GM23338 (cell line): ENCODE measurements at regions not wholly inside any gene's neighbourhood (a gene's known extent, or its start where the extent isn't known, plus 50 kb on each side); places are given as distances from the start of the nearest gene placed in this dataset.

ENCODE experiments used
- ATAC-seq: fragments of 200-7000 bp; cut with Tn5 transposase; 3 replicates; pipeline ENCODE4 v1.9.1; 2020
- DNase-seq: peaks from one replicate; pipeline ENCODE4 v3.0.0-alpha.2; 2015; ENCODE audit warnings: low spot score
- H2AFZ ChIP-seq: fragments of 200-600 bp; sonication (generic); 2 replicates; pipeline ENCODE4 v1.8.0; 2016; ENCODE audit warnings: antibody characterized with exemption, mild to moderate bottlenecking, moderate library complexity
- H3F3A ChIP-seq: fragments of 200-600 bp; sonication (generic); replicated peaks from 2 replicates; pipeline ENCODE4 v1.8.0; 2017; ENCODE audit warnings: antibody characterized with exemption, mixed run types, low read depth
- H3K27ac ChIP-seq: fragments of 200-600 bp; sonication (generic); 2 replicates; pipeline ENCODE4 v1.6.1; 2016; ENCODE audit warnings: low read depth
- H3K27me3 ChIP-seq: fragments of 200-600 bp; sonication (generic); 2 replicates; pipeline ENCODE4 v1.8.0; 2016; ENCODE audit warnings: mild to moderate bottlenecking, mixed run types, moderate library complexity; ENCODE audit not compliant: insufficient read depth
- H3K36me3 ChIP-seq: fragments of 200-600 bp; sonication (generic); 2 replicates; pipeline ENCODE4 v1.8.0; 2016; ENCODE audit warnings: mild to moderate bottlenecking; ENCODE audit not compliant: insufficient read depth
- H3K4me1 ChIP-seq: fragments of 200-600 bp; sonication (generic); 2 replicates; pipeline ENCODE4 v1.8.0; 2016; ENCODE audit warnings: mild to moderate bottlenecking, moderate library complexity; ENCODE audit not compliant: insufficient read depth
- H3K4me2 ChIP-seq: fragments of 200-600 bp; sonication (generic); 2 replicates; pipeline ENCODE4 v1.7.1; 2017; ENCODE audit warnings: mixed run types
- H3K4me3 ChIP-seq: fragments of 200-600 bp; sonication (generic); 2 replicates; pipeline ENCODE4 v1.6.1; 2016; ENCODE audit warnings: mixed run types
- H3K79me2 ChIP-seq: fragments of 200-600 bp; sonication (generic); replicated peaks from 2 replicates; pipeline ENCODE4 v1.8.0; 2017; ENCODE audit warnings: mild to moderate bottlenecking; ENCODE audit not compliant: insufficient read depth
- H3K9me2 ChIP-seq: fragments of 200-600 bp; sonication (generic); 2 replicates; pipeline ENCODE4 v1.8.0; 2017; ENCODE audit not compliant: insufficient read depth
- H4K20me1 ChIP-seq: fragments of 200-600 bp; sonication (generic); replicated peaks from 2 replicates; pipeline ENCODE4 v1.8.0; 2017; ENCODE audit warnings: mild to moderate bottlenecking; ENCODE audit not compliant: insufficient read depth
- H3K27ac Mint-ChIP-seq: 2 replicates; pipeline ENCODE4 v1.8.0; 2020; ENCODE audit warnings: inconsistent platforms, mild to moderate bottlenecking, moderate library complexity, mixed read lengths
- H3K27me3 Mint-ChIP-seq: 3 replicates; pipeline ENCODE4 v1.8.0; 2022; ENCODE audit warnings: low read depth, mild to moderate bottlenecking, moderate library complexity, mixed read lengths, inconsistent platforms; ENCODE audit not compliant: insufficient read depth, poor library complexity
- H3K36me3 Mint-ChIP-seq: 3 replicates; pipeline ENCODE4 v1.8.0; 2021; ENCODE audit warnings: low read depth, mild to moderate bottlenecking, inconsistent platforms, moderate library complexity, mixed read lengths
- H3K4me1 Mint-ChIP-seq: 3 replicates; pipeline ENCODE4 v1.8.0; 2020; ENCODE audit warnings: mild to moderate bottlenecking, inconsistent platforms, mixed read lengths
- H3K4me3 Mint-ChIP-seq: 3 replicates; pipeline ENCODE4 v1.8.0; 2021; ENCODE audit warnings: moderate library complexity, mild to moderate bottlenecking, inconsistent platforms, mixed read lengths
- H3K9me3 Mint-ChIP-seq: 3 replicates; pipeline ENCODE4 v1.8.0; 2020; ENCODE audit warnings: moderate library complexity, mild to moderate bottlenecking, inconsistent platforms, mixed read lengths
- CTCF ChIP-seq, 2 experiments: fragments of 200-600 bp in 1 of 2; sonication (generic) in 1 of 2; conservative IDR thresholded peaks; 2 replicates each; pipeline versions ENCODE4 v1.5.1 to v1.6.1; 2016 to 2017; ENCODE audit warnings: antibody characterized with exemption in 2 of 2, low read depth in 2 of 2, mild to moderate bottlenecking in 2 of 2, moderate library complexity in 1 of 2
- EZH2 ChIP-seq: fragments of 200-600 bp; sonication (generic); IDR thresholded peaks from one replicate; pipeline ENCODE4 v1.8.0; 2017; ENCODE audit warnings: antibody characterized with exemption, mild to moderate bottlenecking, low read depth; ENCODE audit not compliant: unreplicated experiment
- EZH2phosphoT487 ChIP-seq: fragments of 200-600 bp; sonication (generic); IDR thresholded peaks from one replicate; pipeline ENCODE4 v1.8.1; 2018; ENCODE audit warnings: antibody characterized with exemption; ENCODE audit not compliant: unreplicated experiment
- POLR2AphosphoS5 ChIP-seq: IDR thresholded peaks from 2 replicates; pipeline ENCODE4 v1.6.1; 2016; ENCODE audit warnings: antibody characterized with exemption, low read depth
- REST ChIP-seq: IDR thresholded peaks from one replicate; pipeline ENCODE4 v1.6.1; 2018; ENCODE audit warnings: antibody characterized with exemption; ENCODE audit not compliant: unreplicated experiment
- STAT1 ChIP-seq: IDR thresholded peaks from one replicate; pipeline ENCODE4 v1.6.1; 2016; ENCODE audit warnings: antibody characterized with exemption; ENCODE audit not compliant: unreplicated experiment
- ZNF114 ChIP-seq: fragments of 250-450 bp; sonication (Bioruptor Pico); IDR thresholded peaks from 2 replicates; pipeline ENCODE4 v1.5.0; 2020; ENCODE audit warnings: mild to moderate bottlenecking, moderate library complexity
- ZNF331 ChIP-seq: fragments of 250-450 bp; sonication (Bioruptor Pico); IDR thresholded peaks from 2 replicates; pipeline ENCODE4 v1.5.0; 2020; ENCODE audit warnings: low read depth, mild to moderate bottlenecking, moderate library complexity
- TF ChIP-seq, protein P1 (sequence below): IDR thresholded peaks from 2 replicates; pipeline ENCODE4 v1.6.1; 2016; ENCODE audit warnings: antibody characterized with exemption
- TF ChIP-seq, protein P2 (sequence below): fragments of 250-450 bp; sonication (Bioruptor Pico); IDR thresholded peaks from 2 replicates; pipeline ENCODE4 v1.5.0; 2020; ENCODE audit warnings: mild to moderate bottlenecking, moderate library complexity

DNA sequence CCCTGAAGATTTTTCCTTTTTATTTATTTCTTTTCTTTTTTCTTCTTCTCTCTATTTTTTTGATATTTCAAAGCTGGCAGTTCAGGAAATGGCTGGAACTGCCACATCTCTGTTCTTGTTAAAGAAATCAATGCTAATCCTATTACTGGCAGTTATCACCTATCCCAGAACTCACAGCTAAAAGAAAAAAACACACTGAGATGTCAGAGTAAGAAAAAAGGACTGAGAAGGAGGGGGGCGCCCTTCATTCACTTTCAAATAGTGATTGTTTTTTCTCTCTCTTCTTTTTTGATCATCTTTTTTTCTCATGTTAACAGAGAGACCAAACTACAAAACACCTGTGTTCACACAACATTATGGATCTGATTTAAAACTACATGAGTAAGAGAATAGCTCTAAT is 337.1 kb downstream of the IL20RB start (continued):
- TF ChIP-seq CTCF (conservative IDR thresholded peaks at IDR 0.05; ENCODE audit: low read depth in 2 of 2) (peak in 1 of 2 experiments; percentile 37; a peak in 2 of 4 replicates), POLR2AphosphoS5 (no peak), EZH2 (no peak)
- TF ChIP-seq, protein P1, sequence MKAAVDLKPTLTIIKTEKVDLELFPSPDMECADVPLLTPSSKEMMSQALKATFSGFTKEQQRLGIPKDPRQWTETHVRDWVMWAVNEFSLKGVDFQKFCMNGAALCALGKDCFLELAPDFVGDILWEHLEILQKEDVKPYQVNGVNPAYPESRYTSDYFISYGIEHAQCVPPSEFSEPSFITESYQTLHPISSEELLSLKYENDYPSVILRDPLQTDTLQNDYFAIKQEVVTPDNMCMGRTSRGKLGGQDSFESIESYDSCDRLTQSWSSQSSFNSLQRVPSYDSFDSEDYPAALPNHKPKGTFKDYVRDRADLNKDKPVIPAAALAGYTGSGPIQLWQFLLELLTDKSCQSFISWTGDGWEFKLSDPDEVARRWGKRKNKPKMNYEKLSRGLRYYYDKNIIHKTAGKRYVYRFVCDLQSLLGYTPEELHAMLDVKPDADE, result no peak

GRCh38 chr3:137295336-137295735 is 337.6 kb downstream of the IL20RB start:
- DNase-seq (peak; percentile 17), ATAC-seq (peak; percentile 72)
- Histone ChIP-seq H3F3A (no peaks in the 10 kb centered on the region), H2AFZ (peak overlapping the region; percentile 0; the same call in 1 of the 2 replicates), H3K27ac (no peak overlapping the region), H3K36me3 (no peaks in the 10 kb centered on the region; the same call in 1 of the 2 replicates), H4K20me1 (no peaks in the 10 kb centered on the region), H3K27me3 (no peaks in the 10 kb centered on the region), H3K4me1 (peaks cover 27% of the 10 kb centered on the region), H3K79me2 (no peaks in the 10 kb centered on the region), H3K4me2 (peak overlapping the region; percentile 51), H3K9me2 (0 out of 2 replicates have a peak, but pooled peaks cover 3% of the 10 kb centered on the region), H3K4me3 (no peak overlapping the region)
- Mint-ChIP-seq H3K36me3 (no peaks in the 10 kb centered on the region), H3K4me3 (no peak overlapping the region), H3K27ac (no peak overlapping the region), H3K27me3 (no peaks in the 10 kb centered on the region), H3K9me3 (no peaks in the 10 kb centered on the region), H3K4me1 (peaks cover 27% of the 10 kb centered on the region)
- no peak for TF ChIP-seq EZH2phosphoT487
- TF ChIP-seq, protein P1, result no peak
- no peak for TF ChIP-seq REST
- TF ChIP-seq EZH2, result no peak
- TF ChIP-seq, protein P2, sequence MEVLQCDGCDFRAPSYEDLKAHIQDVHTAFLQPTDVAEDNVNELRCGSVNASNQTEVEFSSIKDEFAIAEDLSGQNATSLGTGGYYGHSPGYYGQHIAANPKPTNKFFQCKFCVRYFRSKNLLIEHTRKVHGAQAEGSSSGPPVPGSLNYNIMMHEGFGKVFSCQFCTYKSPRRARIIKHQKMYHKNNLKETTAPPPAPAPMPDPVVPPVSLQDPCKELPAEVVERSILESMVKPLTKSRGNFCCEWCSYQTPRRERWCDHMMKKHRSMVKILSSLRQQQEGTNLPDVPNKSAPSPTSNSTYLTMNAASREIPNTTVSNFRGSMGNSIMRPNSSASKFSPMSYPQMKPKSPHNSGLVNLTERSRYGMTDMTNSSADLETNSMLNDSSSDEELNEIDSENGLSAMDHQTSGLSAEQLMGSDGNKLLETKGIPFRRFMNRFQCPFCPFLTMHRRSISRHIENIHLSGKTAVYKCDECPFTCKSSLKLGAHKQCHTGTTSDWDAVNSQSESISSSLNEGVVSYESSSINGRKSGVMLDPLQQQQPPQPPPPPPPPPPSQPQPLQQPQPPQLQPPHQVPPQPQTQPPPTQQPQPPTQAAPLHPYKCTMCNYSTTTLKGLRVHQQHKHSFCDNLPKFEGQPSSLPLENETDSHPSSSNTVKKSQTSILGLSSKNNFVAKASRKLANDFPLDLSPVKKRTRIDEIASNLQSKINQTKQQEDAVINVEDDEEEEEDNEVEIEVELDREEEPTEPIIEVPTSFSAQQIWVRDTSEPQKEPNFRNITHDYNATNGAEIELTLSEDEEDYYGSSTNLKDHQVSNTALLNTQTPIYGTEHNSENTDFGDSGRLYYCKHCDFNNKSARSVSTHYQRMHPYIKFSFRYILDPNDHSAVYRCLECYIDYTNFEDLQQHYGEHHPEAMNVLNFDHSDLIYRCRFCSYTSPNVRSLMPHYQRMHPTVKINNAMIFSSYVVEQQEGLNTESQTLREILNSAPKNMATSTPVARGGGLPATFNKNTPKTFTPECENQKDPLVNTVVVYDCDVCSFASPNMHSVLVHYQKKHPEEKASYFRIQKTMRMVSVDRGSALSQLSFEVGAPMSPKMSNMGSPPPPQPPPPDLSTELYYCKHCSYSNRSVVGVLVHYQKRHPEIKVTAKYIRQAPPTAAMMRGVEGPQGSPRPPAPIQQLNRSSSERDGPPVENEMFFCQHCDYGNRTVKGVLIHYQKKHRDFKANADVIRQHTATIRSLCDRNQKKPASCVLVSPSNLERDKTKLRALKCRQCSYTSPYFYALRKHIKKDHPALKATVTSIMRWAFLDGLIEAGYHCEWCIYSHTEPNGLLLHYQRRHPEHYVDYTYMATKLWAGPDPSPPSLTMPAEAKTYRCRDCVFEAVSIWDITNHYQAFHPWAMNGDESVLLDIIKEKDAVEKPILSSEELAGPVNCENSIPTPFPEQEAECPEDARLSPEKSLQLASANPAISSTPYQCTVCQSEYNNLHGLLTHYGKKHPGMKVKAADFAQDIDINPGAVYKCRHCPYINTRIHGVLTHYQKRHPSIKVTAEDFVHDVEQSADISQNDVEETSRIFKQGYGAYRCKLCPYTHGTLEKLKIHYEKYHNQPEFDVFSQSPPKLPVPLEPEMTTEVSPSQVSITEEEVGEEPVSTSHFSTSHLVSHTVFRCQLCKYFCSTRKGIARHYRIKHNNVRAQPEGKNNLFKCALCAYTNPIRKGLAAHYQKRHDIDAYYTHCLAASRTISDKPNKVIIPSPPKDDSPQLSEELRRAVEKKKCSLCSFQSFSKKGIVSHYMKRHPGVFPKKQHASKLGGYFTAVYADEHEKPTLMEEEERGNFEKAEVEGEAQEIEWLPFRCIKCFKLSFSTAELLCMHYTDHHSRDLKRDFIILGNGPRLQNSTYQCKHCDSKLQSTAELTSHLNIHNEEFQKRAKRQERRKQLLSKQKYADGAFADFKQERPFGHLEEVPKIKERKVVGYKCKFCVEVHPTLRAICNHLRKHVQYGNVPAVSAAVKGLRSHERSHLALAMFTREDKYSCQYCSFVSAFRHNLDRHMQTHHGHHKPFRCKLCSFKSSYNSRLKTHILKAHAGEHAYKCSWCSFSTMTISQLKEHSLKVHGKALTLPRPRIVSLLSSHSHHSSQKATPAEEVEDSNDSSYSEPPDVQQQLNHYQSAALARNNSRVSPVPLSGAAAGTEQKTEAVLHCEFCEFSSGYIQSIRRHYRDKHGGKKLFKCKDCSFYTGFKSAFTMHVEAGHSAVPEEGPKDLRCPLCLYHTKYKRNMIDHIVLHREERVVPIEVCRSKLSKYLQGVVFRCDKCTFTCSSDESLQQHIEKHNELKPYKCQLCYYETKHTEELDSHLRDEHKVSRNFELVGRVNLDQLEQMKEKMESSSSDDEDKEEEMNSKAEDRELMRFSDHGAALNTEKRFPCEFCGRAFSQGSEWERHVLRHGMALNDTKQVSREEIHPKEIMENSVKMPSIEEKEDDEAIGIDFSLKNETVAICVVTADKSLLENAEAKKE, result no peak
- no peak for TF ChIP-seq ZNF114 (CRISPR knock-in tag)
- no peak for TF ChIP-seq ZNF331 (CRISPR knock-in tag)
- TF ChIP-seq STAT1, result no peak
